Retina (tissue), 1 donor: ENCODE measurements at regions not wholly inside any gene's neighbourhood (a gene's known extent, or its start where the extent isn't known, plus 50 kb on each side); places are given as distances from the start of the nearest gene placed in this dataset.

Source experiments
- DNase-seq: peaks from one replicate; pipeline ENCODE4 v3.0.0-alpha.2; 2016

DNA sequence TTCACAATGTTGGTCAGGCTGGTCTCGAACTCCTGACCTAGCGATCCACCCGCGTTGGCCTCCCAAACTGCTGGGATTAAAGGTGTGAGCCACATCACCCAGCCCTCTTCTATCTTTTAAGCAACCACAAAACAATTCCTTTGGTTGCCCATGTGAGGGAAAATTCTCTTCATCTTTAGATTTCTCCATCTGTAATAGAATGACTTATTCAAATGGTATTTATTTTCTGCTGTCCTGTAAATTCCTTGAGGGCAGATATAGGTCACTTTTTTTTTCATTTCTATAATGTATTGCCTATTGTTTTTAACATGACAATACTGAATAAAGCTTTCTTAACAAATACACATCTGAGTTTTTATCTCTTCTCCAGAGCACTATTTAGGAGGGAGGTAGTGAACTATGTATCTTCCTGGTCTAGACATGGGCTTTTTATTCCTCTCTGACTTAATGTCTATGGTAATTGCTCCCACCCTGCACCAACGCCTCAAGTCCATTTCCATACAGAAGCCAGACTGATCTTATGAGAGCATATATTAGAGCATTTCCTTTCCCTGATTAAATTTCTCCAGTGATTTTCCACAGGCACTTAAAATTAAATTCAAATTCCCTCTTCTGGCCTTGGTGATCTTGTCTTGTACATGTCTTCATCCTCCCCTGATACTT is 595.6 kb downstream of the CAAP1 start:
- DNase-seq, result no peak

DNA sequence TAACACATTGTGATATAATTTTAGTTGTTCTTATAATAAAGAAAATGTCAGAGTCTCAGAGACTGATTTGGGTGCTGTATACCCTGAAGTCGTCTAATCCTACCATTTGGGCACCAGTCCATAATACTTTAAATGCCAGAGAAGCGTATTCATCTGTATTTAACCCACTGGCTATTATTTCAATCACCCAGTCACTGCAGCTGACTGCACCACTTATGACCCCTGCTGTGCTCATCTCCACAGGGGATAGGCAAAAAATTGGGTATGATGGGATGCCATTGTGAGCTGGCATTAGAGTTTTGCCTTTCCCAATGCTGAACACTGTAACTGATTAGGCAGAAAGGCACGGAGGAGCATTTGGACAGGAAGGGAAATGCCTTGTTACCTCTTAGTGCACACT is 599.7 kb downstream of the CAAP1 start:
- DNase-seq, result peak; percentile 15

DNA sequence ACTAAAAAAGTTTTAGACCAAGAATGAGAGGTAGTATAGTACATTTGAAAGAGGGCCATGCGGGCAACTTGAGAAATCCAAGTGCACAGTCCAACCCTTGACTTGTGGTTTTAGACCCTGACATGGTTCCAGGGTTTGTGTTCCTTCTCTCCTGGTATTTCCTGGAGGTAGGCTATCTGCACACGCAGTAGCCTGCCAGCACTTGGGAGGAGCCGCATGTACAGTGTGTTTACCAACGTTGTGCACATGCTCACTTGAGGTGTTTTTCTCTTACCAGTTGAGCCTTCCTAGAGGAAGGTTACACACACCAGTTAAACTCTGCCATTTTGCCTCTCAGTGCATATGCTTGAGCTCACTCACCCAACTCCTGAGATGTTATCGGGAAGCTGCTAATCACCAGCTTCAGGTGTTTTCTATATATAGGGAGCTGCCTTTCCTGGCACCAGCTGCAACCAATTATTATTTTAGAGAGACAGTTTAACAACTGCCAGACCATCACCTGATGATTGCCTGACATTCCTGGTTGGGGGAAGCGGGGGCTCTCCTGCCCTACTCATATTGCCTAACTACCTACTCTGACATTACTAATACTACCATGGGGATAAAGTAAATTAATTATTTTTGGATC is 593.4 kb upstream of the TUSC1 start:
- DNase-seq, result no peak

DNA sequence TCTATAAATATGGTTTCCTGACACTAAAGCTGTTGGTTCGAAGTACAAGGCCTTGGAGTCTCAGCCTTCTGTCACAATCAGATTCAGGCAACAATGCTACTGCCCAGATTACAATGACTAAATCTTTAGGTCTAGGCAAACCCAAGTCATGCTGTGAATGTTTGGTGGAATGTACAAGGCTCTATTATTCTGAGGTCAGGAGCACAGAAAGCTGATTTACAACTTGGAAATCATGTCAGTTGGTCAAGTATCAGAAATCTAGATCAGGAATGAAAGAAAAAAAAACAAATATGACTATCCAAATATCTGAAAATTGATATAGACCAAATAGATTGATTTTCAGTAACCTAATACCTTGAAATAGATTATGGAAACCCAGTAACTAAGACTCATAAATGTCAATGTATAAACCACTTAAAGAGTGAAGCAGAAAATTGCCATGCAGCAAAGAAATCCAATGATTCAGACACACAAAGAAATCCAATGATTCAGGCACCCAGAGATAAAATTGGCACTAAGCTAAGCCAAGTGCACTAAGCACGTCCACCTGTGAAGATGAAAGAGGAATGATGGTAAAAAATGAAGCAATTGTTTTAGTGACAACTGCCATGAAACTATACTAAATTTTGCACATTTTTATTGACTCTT is 588.0 kb upstream of the TUSC1 start:
- DNase-seq, result no peak

DNA sequence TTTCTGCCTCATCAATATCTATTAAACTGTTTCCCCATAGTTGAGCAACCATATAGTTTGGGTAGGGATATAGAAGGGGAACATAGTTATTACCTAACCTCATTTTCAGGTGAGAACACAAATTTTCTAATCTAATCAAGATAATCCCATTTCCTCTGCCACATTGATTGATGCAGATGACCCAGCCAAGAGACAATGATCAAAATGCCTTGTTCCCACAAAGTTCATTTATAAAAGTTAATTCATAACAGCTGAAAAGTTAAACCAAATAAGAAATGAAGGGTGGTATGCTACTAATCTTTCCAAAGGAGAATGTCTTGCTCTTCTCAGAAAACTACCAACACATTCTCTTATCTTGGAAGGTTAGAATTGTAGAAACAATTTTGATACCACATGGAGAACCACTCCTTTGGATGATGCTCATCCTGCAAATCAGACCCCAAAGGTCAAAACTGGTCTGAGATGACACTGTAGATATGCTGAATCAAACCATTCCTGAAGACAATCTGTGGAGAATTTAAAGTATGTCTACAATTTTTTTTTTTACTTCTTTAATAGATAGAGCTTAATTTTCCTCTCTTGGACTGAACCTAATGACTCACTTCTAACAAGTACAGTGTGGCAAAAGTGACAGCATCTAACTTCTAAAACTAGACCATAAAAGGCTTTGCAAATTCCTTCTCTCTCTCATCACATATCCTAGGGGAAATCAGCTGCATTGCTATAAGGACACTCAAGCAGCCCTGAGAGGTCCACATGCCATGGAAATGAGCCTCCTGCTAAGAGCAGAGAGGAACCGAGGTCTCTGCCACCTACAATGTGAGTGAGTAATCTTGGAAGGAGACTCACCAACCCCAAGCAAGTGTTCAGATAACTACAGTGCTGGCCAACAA is 586.7 kb upstream of the TUSC1 start:
- no peak for DNase-seq

DNA sequence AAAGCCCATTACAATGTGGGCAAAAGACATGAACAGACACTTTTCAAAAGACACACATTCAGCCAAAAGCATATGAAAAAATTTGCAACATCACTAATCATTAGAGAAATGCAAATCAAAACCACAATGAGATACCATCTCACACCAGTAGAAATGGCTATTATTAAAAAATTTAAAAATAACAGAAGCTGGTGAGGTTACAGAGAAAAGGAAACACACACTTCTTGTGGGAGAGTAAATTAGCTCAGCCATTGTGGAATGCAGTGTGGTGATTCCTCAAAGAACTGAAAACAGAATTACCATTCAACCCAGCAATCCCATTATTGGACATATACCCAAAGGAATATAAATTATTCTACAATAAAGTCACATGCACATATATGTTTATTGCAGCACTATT is 585.2 kb upstream of the TUSC1 start:
- DNase-seq, result no peak

DNA sequence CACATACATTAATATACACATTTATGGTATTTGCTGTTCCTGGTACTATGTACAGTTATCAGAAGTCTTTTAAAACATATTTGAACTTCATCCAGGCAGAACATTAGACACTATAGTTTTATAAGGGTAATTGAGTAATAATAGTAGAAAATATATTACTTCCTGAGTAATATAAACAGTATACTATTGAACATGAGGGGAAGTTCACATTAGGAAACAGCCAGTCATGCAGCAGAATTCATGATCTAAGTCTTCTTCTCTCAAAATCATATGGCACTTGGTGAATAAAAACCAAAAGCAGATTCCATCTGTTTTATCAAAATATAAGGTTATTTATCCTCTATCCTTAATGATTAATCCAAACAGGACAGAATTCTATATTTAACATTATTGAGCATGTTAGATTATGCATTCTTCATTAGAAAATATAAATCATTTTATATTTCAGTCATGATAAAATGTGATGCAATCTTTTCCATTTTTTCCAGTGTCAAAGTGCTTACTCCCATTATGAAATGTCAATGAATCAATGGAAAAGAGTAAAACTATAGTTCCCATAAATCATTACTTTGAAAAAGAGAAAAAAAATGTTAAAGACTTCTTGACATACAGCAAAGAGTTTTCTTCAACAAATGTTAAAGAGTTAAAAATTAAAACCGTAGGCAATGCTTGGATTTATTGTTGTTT is 584.3 kb upstream of the TUSC1 start:
- no peak for DNase-seq

DNA sequence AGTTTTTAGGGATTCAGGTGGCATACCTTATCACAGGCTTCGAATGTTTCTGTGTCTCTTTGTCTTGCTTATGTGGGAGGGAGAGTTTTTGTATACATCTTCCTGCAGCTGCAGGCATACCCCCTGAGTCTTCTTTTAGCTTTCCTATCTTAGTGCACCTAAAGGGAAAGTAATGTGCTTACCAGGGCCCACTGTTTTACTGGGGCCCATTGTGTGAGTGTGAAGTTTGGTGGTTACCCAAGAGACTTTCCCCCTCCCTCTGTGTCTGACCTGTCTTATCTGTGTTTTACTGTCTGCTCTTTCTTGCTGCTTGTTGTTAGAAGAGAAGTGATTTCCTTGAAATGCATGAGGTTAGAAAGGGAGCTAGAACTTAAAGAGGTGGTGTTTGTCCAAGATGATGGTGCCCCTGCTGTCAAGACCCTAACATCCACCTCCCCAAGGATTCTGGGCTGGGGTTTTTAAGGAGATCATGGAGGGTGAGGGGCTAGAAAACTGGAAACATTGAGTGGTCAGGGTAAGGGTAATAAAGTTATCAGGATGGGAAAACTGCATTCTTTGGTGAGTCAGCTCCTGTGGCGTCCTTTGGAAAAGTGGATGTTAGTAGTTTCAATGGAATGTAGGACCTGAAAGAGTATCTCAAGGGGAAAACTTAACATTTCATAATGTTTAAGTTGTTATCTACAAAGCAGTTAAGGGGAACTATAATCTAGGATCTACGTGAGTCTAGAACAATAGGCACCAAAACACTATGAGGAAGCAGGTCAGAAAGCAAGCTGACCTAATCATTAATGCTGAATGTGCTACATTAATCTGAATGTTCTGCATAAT is 583.5 kb upstream of the TUSC1 start:
- no peak for DNase-seq

DNA sequence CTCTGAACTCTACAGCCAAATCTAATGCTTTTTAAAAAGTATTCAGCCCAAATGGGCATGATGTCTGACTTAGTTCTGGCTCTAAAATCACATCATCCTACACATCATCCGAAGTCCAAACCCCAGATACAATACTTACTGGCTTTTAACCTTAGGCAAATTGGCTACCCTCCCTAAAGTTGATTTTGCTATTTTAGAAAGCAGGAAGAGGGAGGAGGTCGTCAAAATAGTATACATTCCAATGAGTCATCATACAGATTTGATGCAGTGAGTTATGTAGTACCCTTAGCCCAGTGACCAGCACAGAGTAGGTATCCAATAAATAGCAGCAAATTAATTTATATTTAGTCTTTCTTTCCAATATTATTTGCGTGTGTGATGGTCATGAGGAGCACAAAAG is 582.0 kb upstream of the TUSC1 start:
- no peak for DNase-seq

DNA sequence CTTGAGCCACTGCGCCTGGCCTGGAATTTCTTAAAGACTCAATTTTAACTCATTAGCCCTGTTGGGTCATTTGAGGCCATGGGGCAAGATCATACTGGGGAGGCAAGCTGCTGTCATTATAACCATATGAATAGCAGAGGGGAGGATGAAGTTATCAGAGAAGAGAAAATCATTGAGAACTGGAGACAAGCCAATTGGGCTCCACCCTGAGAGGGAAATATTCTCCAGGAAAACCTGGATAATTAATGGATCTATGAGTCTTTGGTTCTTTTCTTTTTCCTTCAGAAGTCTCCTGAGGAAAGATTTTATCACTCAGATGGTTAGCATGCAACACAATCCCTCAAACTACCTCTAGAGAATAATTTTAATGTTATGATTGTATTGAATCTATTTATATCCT is 569.6 kb upstream of the TUSC1 start:
- DNase-seq, result no peak

DNA sequence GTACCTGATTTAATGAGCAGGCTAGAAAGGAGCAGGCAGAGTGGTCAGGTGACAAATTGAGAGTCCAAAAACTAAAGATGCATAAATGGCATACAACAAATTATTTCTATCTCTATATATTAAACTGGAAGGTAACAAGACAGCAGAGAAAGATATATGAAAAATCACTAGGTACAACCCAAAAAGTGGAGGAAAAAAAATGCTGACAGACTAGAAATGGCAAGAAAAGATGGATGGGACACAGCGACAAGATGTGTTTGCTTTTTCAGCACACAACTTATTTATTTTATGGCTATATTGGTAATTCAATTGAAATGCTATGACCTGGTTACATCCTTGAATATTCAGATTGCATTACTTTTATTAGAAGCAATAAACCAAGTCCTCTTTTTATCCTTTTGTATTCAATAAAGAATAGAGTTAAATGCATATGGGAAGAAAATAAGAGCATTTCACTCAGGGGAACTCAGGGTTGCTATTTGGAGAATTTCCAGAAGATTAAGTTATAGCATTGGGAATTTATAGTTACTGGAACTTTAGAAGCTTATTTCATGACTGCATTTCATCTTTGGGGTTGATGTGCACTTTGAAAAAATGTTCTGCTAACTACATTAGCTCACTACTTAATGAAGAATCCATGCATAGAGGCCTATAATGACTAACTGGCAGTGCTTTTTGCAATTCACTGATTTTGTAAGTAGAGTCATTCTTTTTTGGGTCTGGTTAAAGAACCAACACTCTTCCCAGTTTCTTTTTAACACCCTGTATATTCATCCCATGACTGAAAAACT is 566.6 kb upstream of the TUSC1 start:
- DNase-seq, result no peak

DNA sequence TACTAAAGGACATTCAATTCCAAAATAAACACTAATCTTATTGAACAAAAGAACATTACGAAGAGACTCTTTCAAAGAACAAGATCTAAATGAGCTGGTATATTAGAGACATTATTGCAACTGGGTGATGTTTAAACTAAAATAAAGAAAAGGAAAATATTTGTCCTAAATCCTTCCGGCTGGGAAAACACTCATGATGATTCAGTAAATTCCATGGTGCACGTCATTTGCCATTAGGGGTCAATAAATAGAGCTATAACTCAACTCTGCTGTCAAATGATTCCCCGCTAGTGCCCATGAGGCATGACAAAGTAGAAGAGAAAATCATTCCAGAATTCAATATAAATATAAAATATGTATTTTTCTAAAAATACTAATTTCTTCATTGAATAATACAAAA is 565.5 kb upstream of the TUSC1 start:
- DNase-seq, result peak; percentile 4

DNA sequence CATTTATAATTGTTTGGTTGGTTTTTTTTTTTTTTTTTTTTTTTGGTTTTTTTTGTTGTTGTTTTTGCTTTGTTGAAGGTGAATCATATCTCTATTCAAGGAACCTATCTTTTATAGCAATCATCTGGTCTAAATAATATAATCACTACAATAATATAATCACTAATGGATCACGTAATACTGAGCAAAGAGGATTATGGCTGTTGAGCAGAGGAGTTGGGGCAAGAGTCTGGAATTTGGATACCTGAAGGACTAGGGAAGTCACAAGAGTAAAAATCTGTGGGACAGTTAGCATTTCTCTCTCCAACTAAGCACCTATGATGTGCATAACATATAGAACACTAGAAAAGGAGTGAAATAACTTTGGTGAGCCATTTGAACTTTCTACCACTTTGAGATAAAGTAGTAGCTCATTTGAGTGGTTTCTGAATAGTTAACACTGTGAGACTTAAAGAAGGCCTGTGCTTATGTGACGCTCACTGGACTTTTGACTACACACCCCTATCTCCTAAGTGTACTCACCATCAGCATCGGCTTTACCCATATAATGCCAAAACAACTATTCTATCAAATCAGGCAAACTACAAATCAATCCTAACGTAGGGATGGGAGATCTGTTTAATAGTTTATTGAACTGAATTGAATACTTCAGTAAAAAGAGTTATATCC is 564.9 kb upstream of the TUSC1 start:
- DNase-seq, result no peak

DNA sequence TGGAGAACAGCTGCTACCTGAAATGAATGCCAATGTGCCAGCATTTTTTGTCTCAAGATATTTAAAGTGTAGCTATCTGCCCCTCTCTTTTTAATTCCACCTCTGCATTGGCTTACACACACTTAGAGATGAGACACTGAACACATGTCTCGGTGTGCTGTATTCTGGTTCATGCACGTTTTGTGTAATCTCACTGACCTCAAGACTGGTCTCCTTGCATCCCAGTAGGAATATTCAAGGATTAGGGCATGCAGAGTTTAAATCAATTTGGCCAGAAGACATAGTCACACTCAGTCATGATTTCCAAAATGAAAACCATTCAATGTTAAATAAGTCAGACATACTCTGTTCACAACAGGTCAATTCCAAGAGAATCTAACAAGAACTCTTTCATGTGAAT is 561.8 kb upstream of the TUSC1 start:
- DNase-seq, result no peak

DNA sequence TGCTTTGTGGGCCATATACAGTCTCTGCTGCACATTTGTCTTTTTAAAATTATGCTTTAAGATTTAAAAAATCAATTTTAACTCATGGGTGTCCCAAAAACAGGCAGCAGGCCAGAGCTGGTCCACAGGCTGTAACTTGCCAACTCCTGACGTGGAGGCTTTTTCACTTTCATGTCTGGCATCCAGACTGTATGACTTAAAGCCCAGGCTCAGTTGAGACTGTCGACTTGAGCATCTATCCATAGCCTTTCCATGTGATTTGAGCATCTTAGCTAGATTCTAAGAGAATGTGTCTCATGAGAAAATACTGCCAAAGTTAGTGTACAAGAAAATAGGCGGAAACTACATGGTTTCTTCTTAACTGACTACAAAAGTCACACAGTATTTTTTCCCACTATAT is 559.0 kb upstream of the TUSC1 start:
- no peak for DNase-seq

DNA sequence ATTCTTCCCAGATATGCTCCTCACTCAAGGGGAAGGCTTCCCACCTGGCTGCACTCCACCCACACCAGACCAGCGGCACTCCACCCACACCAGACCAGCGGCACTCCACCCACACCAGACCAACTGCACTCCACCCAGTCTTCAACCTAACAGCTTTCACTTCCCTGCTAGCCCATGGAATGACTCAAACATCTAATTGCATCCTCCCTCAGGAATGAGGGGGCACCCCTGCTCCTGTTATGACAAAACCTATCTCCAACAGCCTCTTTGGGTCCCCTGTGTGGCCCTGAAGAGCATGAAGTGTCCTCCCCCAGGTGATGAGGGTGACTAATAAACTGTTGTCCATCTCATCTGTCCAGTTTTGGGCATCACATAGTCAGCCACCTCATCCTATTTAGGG is 556.6 kb upstream of the TUSC1 start:
- no peak for DNase-seq

DNA sequence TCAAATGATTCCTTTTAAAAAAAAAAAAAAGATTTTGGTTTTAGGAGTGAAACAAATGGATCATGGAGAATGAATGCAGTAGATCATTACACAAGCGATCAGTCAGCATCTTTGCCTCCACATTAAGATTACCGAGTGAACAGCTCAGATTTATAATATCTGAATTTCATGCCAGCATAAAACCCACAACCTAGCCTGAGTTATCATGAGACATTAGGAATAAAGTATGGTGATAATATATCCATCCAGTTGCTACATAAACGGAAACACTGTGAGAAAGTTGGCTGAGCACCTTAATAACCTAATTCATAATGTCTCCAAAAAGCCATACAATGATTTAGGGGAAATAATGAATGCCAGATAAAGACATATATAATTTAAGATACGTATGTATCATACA is 553.1 kb upstream of the TUSC1 start:
- DNase-seq, result no peak

DNA sequence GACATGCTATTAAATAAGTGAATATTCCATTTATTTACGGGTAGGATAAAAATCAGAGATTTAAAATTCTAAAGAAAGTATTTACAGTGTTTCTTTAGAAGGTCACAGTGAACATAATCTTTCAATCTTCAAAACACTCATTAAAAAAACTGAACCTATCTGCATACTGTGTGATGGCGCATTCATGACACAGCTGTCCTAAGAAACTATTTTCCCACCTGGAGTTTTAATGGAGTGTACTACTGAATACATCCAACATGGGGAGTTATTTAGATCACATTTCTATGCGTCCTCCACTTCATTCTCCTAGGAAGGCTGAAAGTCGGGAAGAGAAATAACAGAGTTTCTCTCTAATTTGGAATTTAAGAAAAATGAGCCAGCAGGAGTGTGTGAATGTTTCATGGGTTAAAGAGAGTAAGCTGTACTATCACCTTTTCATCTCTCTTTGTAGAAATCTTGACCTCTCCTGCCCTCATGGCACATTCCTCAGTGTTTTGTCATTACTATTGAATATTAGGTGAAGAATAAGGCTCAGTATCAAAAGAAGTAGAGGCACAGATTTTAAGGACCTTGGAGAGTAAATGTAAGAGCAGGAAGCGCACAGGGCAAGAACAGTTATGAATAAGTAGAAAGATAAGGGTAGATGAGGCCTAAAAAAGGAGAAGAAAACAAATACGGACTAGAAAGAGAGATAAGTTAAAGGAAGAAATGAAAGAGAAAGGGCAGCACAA is 551.2 kb upstream of the TUSC1 start:
- no peak for DNase-seq

DNA sequence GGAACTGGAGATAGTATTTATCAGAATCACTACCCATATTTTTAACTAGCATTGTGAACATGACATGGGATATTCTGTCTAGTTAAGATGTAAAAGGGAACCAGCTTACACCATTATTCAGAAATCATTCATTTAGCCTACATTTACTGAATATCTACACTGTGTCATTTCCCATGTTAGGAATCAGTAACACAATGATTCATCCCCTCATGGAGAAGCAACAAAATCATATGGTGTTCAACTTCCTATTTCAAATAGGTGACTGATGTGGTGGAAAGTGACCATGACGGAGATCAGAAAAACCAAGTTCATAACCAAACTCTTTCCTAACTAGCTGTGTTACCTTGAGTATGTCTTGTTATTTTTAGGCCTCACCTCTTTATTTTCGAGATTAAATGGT is 550.0 kb upstream of the TUSC1 start:
- DNase-seq, result no peak

DNA sequence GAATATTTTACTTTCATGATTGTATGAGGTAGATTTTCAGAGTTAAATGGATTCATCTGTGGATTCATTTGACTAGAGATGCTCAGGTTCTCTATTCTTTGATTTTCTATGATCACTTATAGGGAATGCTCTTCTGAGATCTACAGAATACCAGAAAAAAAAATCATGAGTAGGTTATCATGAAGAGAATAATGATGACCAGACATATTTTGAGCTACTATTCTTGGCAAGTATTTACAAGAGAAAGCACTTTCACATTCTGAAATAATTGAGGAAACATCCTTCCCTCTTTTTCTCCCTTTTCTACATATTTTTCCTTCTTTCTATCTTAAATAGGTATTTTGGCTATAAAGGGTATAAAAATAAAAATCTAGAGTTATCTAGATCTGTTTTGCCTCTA is 543.0 kb upstream of the TUSC1 start:
- no peak for DNase-seq
